NCI-H2107 treated with DMSO at 0.1 percent for 48 hours (cell line): ENCODE measurements at regions not wholly inside any gene's neighbourhood (a gene's known extent, or its start where the extent isn't known, plus 50 kb on each side); places are given as distances from the start of the nearest gene placed in this dataset.
"Not testable (repeated sequence)": the region's sequence is repeated elsewhere in the genome, so short reads cannot be mapped to it uniquely, and the experiment has no call there.

Source experiments
- DNase-seq: peaks from one replicate; lab custom pipeline; 2025; ENCODE audit not compliant: unreplicated experiment; lab: John Stamatoyannopoulos, UW

DNA sequence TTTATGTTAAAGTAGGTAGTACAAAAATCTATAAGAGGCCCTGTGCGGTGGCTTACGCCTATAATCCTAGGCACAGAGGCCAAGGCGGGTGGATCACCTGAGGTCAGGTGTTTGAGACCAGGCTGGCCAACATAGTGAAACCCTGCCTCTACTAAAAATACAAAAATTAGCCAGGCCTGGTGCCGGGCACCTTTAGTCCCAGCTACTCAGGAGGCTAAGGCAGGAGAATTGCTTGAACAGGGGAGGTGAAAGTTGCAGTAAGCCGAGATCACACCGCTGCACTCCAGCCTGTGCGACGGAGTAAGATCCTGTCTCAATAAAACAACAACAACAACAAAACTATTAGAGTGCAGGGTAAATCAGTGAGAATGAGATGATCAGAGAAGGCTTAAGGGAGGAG, 634.5 kb downstream of the NR2F1-AS1 start:
- DNase-seq: no peak

DNA sequence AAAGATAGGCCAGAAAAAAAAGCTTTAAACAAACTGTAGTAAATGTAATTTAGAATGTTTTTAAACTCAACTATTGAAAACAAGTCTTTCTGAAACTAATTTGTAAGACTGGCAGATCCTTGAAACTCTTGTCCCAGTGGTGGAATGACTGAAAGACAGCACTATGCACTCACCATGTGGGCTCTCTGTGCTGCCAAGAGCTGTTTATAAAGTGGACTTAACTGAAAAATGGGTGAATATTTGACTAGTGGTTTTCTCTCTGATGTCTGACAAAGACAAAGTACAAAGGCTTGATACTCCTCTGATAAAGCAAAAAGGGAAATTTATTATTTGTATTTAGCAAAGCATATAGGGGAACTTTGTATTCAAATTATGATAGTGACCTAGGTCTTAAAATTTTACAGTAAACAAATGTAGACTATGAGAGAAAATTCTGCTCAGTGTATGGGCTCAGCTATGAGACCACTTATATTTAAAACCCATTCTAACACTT, 635.4 kb downstream of the NR2F1-AS1 start:
- no peak for DNase-seq

DNA sequence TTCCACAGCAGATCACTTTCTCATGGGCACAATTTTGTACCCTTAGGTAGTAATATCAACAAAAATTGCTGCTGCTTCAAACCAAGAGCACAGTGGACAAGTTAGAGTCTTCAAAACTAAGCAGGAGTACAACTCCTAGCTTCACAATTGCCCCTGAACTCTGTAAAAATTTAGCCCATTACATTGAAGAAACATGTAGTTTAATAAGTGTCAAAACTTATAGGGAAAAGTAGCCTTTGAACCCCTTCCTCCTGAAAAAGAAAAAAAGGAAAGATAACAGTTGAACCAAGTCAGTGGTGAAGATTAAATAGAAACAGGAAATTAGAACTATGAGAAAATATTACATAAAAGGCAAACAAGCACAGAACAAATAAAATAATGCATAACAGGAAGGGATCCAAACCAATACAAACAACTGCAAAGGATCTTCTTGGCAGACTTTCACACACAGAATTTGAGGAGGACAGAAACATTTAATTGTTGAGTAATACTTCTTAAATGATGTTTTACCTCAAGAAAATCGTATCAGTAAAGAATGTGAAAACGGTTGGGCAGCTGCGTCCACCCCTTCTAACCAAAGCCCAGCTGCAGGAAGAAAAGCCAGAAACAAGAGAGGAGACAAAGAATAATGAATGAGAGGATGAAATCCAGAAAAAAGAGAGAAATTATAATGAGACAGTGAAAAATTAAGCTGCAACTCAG, 636.0 kb downstream of the NR2F1-AS1 start:
- no peak for DNase-seq

GRCh38 chr5:92944337-92944736, 636.7 kb downstream of the NR2F1-AS1 start:
- DNase-seq: no peak

DNA sequence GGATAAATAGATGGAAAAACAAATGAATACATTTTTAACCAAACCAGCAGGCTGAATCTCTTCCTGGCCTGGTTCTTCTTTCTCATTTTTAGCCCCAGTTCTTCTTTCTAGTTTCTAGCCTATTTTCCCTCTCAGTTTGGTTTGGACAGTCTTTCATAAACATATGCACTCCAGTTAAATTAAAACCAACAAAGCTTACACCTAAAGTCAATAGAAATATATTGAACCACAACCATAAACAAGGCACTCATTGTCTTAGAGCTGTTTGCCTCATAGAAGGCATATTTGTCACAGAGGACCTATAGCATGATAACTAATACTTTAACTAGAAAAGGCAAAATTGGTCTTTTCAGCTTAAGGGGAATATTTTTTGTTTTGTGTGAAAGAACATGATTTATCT, 638.3 kb downstream of the NR2F1-AS1 start:
- DNase-seq: no peak

GRCh38 chr5:92941806-92942205, 639.2 kb downstream of the NR2F1-AS1 start:
- DNase-seq: no peak

DNA sequence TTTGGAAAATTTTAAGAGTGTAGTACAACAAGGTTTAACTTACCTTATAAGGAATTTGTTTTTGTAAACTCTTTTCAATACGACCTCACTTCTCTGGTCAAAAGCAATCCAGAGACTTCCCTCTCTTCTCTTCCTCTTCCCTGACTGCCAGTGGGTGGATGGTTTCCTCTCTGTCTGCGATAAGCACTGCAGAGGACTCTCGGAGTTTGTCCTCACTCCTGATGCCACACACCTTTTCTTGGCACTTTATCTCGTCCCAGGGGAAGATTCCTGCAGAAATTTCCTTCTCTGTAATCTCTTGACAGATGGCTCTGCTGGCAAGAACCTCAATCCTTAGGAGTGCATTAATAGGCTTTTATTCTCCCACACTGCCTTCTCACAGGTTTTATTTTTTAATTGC, 641.6 kb downstream of the NR2F1-AS1 start:
- no peak for DNase-seq

DNA sequence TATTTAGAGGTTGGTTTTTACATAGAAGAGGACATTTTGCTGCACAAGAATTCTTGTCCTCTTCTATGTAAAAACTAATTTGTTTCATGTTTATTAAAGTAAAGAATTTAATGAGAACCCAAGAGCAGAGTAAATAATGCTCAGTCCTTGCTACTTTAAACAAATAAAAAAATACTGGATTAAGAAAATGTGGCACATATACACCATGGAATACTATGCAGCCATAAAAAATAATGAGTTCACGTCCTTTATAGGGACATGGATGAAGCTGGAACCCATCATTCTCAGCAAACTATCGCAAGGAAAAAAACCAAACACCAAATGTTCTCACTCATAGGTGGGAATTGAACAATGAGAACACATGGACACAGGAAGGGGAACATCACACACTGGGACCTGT, 643.6 kb downstream of the NR2F1-AS1 start:
- DNase-seq: not testable (repeated sequence)

GRCh38 chr5:92930057-92930456, 651.0 kb downstream of the NR2F1-AS1 start:
- DNase-seq: no peak

GRCh38 chr5:92927291-92927778, 653.7 kb downstream of the NR2F1-AS1 start:
- DNase-seq: peak; percentile 26

GRCh38 chr5:92923885-92924284, 657.1 kb downstream of the NR2F1-AS1 start:
- no peak for DNase-seq

DNA sequence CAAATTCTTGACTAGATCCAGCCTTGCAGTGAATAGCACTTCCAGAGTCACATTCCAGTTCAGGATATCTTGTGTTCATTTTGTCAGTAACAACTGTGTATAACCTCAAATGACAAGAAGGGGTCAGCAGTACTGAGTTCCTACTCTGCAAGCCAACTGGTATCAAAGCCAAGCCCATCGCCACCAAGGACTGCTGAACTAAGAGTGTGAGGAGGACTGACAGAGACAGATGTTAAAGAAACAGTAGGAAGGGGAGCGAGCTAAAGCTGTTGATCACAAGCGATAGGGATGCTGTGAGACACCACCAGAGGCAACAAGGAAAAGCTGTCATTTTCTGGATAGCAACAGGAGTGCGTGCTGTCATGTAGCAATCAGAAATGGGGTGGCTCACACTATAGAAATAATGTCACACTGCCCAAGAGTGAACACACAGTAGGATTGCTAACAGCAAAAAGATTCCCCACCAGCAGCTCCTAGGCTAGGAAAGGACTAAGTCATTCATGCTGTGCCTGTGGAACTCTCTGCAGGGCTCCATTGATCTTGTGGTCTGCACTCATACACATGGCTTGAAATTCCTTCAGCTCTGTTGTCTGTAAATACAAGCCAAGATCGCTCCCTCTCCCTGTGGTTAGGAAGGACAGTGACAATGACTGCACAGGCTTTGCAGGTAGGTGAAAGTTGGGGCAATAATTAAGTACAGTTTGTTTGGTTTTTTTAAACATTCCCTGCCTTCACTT, 658.6 kb downstream of the NR2F1-AS1 start:
- peak; percentile 38 for DNase-seq

DNA sequence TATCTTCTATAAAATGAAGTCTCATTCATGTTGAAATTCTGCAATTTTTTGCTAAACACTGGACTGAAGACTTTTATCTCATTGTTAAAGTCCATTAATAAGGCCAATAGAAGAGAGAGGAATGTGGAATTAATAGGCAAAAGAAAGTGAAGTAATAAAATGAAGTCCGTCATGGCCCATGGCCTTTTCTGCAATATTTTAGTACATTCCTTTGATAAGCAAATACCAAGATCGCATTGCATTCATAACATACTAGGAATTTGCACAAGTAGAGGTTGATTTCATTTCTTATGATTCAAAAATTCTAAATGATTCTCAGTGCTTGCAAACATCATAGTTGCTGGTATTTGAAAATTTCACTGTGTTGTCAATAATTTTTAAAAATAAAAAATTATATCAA, 664.0 kb downstream of the NR2F1-AS1 start:
- DNase-seq: no peak

DNA sequence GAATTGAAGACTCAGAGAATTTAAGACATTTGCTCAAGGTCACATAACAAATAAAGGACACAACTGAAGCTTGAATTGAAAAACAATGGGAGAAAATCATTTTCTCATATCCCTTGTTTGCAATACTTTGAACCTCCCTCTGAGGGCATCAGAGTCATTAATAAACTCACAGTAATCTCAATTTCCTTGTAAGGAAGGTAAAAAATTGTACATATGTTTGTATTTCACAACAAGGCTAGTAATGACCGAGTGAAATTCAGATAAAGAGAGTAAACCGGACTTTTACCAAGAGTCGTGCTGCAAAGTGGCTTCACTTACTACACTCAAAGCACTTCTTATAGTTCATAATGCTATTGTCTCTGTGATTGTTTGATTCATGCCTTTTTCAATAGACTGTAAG, 665.0 kb downstream of the NR2F1-AS1 start:
- DNase-seq: no peak

GRCh38 chr5:92912283-92912682, 668.7 kb downstream of the NR2F1-AS1 start:
- DNase-seq: no peak

DNA sequence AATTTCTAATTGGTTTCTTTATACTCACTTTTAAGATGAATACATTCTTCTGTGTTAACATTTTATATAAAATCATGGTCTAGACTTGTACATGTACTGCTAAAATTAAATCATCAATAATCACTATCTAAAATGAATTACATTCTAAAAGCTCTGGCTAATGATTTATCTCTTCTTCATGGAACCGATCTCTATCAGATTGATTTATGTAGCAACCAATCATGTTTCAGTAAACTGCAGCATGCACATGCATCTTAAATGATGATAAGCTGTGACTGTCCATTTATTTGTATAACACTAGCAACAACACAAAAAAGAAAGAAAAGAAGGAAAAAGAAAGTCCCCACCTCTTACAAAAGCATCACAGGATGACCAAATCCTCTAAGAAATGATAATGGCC, 669.2 kb downstream of the NR2F1-AS1 start:
- DNase-seq: no peak

GRCh38 chr5:92911293-92911692, 669.7 kb downstream of the NR2F1-AS1 start:
- DNase-seq: no peak

DNA sequence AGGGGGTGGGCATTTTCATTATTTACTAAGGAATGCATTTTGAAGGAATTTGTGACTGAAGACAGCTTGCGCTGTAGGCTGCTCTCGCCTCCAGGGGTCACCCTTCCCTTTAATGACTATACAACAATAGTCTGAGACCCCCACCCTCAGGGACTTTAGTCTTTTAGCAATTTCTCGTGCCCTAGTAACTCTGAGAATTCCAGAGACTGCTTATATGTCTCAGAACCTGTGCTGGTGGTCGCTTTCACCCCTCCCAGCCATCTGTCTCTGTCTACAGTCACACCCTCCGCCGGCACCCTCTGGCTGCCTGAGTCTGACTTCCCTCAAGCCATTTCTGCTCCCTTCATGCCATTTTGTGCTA, 671.4 kb downstream of the NR2F1-AS1 start:
- no peak for DNase-seq

GRCh38 chr5:92908952-92909601, 671.9 kb downstream of the NR2F1-AS1 start:
- no peak for DNase-seq

- no peak for DNase-seq
Measured at GRCh38 chr5:92907938-92908606, 672.9 kb downstream of the NR2F1-AS1 start.

DNA sequence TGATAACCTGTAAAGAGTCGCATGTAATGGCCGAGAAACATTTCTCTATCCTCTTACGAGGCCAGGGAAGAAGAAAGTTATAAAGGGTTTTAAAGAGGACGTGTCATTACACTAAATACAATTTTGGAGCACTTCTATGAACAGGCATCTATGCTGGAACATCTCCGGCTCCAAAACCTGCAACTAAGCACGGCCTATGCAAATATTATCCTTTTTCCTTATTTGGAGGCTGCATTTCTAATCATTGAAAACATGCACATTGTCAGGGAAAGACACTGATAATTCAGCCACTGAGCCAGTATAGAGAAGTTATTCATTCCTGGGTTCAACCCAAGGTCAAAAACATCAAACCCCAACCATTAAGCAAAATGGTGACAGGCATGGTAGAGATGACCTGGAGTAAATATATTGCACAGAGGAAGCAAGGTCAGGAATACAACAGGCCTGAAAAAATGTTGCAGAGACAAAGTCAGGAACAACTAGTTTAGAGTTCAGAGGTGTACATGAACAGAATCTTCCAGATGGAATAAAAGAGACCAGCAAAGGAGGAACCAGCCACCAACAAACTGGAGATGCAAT, 674.1 kb downstream of the NR2F1-AS1 start:
- DNase-seq: no peak
